ENCODE measurements at regions not wholly inside any gene's neighbourhood (a gene's known extent, or its start where the extent isn't known, plus 50 kb on each side); places are given as distances from the start of the nearest gene placed in this dataset.

DNA sequence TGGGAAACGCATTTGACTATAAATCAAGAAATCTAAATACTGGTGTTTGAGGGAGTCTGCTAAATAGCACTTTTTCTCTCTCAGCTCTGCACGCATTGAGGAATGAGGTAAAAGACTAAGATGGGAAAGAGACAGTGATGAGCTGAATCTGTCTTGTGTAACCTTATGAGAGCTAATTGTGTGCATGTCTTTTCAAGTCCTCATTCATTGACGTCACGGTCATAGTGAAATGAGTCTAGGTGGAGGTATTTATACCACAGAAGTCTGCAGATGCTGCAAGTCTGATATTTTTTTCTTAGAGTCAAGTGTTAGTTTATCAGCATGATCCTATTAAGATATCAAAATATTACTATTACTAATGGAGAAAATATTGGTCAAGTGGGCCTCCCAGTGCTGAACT is 361.5 kb upstream of the HS3ST1 start:
- 94% methylated on average over 4 of the region's 4 CpGs; no CpG with 5 or more reads in 1 of the 2 experiments for WGBS, 2 experiments (ENCODE audit: extremely low coverage in 1 of 2, insufficient coverage in 1 of 2, insufficient read length in 1 of 2, insufficient replicate concordance in 2 of 2, low coverage in 1 of 2, low lambda C conversion rate in 2 of 2, missing lambda C conversion rate in 1 of 2)

More for the DNA sequence above, 361.5 kb upstream of the HS3ST1 start:
- Histone ChIP-seq H3K4me3 (ENCODE audit: extremely low read depth in 1 of 4, insufficient read depth in 2 of 4, low read depth in 3 of 4, low read length in 4 of 4) (no peak overlapping the region), H3K4me1 (replicated peaks in 1 of 4; ENCODE audit: control insufficient read depth in 3 of 4, insufficient read depth in 4 of 4, low read length in 3 of 4) (no peaks in the 10 kb centered on the region), H3K27ac (ENCODE audit: low read depth, low read length) (no peak overlapping the region), H2BK5ac (ENCODE audit: low read depth, low read length) (no peak overlapping the region), H2BK20ac (ENCODE audit: low read length) (no peak overlapping the region), H2BK12ac (ENCODE audit: low read depth, low read length) (no peak overlapping the region), H3K56ac (replicated peaks; ENCODE audit: insufficient read length, low read depth, low read length) (no peak overlapping the region), H3K4ac (replicated peaks; ENCODE audit: insufficient read length, low read depth, low read length) (no peak overlapping the region), H3K23me2 (ENCODE audit: low read depth, low read length) (no peaks in the 10 kb centered on the region), H2BK15ac (ENCODE audit: low read length) (no peak overlapping the region), H3K14ac (ENCODE audit: insufficient read length) (no peak overlapping the region), H4K5ac (ENCODE audit: insufficient read length, low read depth, low read length) (no peak overlapping the region), H3K4me2 (ENCODE audit: insufficient read depth in 1 of 2, low read depth in 2 of 2, low read length in 2 of 2) (no peak overlapping the region), H2BK120ac (replicated peaks; ENCODE audit: low read depth, low read length) (no peak overlapping the region), H4K8ac (ENCODE audit: extremely low read depth, insufficient read depth, low read length) (no peak overlapping the region), H3K18ac (ENCODE audit: extremely low read depth, low read length) (no peak overlapping the region), H3K23ac (ENCODE audit: insufficient read length) (no peak overlapping the region), H3K9me3 (ENCODE audit: insufficient read depth in 2 of 2, low read depth in 1 of 2, low read length in 1 of 2) (no peaks in the 10 kb centered on the region; a peak in 1 of 4 replicates), H2AK5ac (ENCODE audit: low read depth, low read length) (no peak overlapping the region), H3K79me2 (ENCODE audit: control insufficient read depth in 1 of 2, insufficient read depth in 2 of 2, low read length in 2 of 2) (no peaks in the 10 kb centered on the region), H2AFZ (ENCODE audit: low read length) (no peak overlapping the region), H3K36me3 (ENCODE audit: control insufficient read depth in 2 of 4, insufficient read depth in 4 of 4, low read length in 3 of 4) (no peaks in the 10 kb centered on the region), H3K27me3 (replicated peaks in 1 of 4; ENCODE audit: control insufficient read depth in 3 of 4, extremely low read depth in 1 of 4, insufficient read depth in 3 of 4, low read length in 3 of 4) (no peaks in the 10 kb centered on the region), H4K91ac (replicated peaks; ENCODE audit: insufficient read length, low read length) (no peak overlapping the region), H3K9ac (replicated peaks in 1 of 4; ENCODE audit: extremely low read depth in 1 of 4, low read depth in 3 of 4, low read length in 3 of 4) (no peak overlapping the region), H3K79me1 (ENCODE audit: low read depth, low read length) (no peaks in the 10 kb centered on the region), H4K20me1 (replicated peaks in 1 of 2; ENCODE audit: control insufficient read depth in 1 of 2, insufficient read depth in 2 of 2, low read length in 2 of 2) (no peaks in the 10 kb centered on the region)
- ChIA-PET POLR2A (ENCODE audit: partially characterized antibody) (interaction anchor here (0.7 kb wide), 1 partner anchor 355 kb away, joined by 3 read pairs; no protein-coding TSS in a partner anchor), CTCF (ENCODE audit: partially characterized antibody) (no interaction called here)
- DNase-seq (ENCODE audit: low read depth in 1 of 2, low spot score in 2 of 2) (no peak), FAIRE-seq (no peak)
- TF ChIP-seq SRF (IDR thresholded peaks at IDR 0.05; ENCODE audit: low read depth, low read length) (no peak), EZH2 (IDR thresholded peaks at IDR 0.05; ENCODE audit: low read depth, low read length, severe bottlenecking) (no peak), HDAC6 (IDR thresholded peaks at IDR 0.05; ENCODE audit: low read depth, low read length) (no peak)
